ENCODE measurements at regions not wholly inside any gene's neighbourhood (a gene's known extent, or its start where the extent isn't known, plus 50 kb on each side); places are given as distances from the start of the nearest gene placed in this dataset.

- DNase-seq (ENCODE audit: low spot score): no peak
- H3K27ac ChIP-seq: no peak overlapping the region
- no peak overlapping the region for H3K4me2 ChIP-seq
- no peaks in the 10 kb centered on the region for H3K36me3 ChIP-seq (replicated peaks; ENCODE audit: insufficient read depth, low read depth)
- no peaks in the 10 kb centered on the region for H4K20me1 ChIP-seq (ENCODE audit: insufficient read depth, poor library complexity, severe bottlenecking)
- no peaks in the 10 kb centered on the region for H3K9me2 ChIP-seq (replicated peaks; ENCODE audit: insufficient read depth)
- peak; percentile 21 for TF ChIP-seq CTCF (IDR thresholded peaks at IDR 0.05; ENCODE audit: poor library complexity)
- TF ChIP-seq EZH2phosphoT487 (IDR thresholded peaks at IDR 0.05; ENCODE audit: low read depth, severe bottlenecking, unreplicated experiment): no peak
- H3K4me3 ChIP-seq: no peak overlapping the region
- no peaks in the 10 kb centered on the region for H3K9me3 ChIP-seq (ENCODE audit: low read depth)
- H3K4me1 ChIP-seq (ENCODE audit: insufficient read depth): no peaks in the 10 kb centered on the region
- H3K27me3 ChIP-seq: peaks cover 14% of the 10 kb centered on the region
- H3K79me2 ChIP-seq: no peaks in the 10 kb centered on the region
- 57% methylated on average over 16 of the region's 16 CpGs for WGBS (ENCODE audit: low lambda C conversion rate, missing lambda C conversion rate)
- H2AFZ ChIP-seq: no peak overlapping the region
Measured at GRCh38 chr16:87060034-87060986, 256.9 kb downstream of the C16orf95 start.

DNA sequence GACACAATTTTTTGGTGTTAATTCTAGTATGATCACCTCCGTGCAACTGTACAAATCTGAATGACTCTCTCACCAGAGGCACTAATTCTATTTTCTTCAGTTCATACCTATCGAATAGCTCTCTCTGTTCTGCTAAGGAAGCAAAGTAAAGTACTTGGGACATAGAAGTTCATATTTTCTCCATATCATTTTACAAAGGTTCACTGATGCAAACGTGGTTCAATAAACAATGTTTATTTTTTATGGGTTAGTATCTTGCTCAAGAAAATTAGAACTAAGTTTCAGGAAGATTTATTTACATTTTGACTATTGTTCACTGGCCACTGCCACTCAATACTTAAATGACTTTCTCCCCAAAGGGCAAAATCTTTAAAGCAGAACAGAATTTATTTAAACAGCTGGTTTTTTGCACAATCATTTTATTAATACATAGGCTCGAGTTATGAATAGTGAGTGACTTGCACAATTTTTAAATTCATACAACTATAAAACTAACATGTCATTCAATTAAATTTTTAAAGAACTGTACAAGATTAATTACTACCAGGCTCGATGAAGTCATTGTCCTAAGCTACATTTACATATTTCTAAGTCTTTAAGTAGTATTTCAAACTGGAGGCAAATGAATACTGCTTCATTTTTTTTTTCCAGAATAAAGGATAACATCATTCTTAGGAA lies 255.8 kb downstream of the C16orf95 start:
- Histone ChIP-seq H3K4me2 (no peak overlapping the region), H3K79me2 (no peaks in the 10 kb centered on the region), H3K36me3 (replicated peaks; ENCODE audit: insufficient read depth, low read depth) (no peaks in the 10 kb centered on the region), H3K27me3 (peaks cover 23% of the 10 kb centered on the region), H3K9me3 (ENCODE audit: low read depth) (no peaks in the 10 kb centered on the region), H3K27ac (no peak overlapping the region), H2AFZ (no peak overlapping the region), H3K9me2 (replicated peaks; ENCODE audit: insufficient read depth) (no peaks in the 10 kb centered on the region), H4K20me1 (ENCODE audit: insufficient read depth, poor library complexity, severe bottlenecking) (no peaks in the 10 kb centered on the region), H3K4me1 (ENCODE audit: insufficient read depth) (no peaks in the 10 kb centered on the region), H3K4me3 (no peak overlapping the region)
- no peak for DNase-seq (ENCODE audit: low spot score)
- TF ChIP-seq EZH2 (IDR thresholded peaks at IDR 0.05; ENCODE audit: borderline replicate concordance): no peak
- TF ChIP-seq CTCF (IDR thresholded peaks at IDR 0.05; ENCODE audit: poor library complexity): no peak
- TF ChIP-seq EZH2phosphoT487 (IDR thresholded peaks at IDR 0.05; ENCODE audit: low read depth, severe bottlenecking, unreplicated experiment): no peak
- 57% methylated on average over 5 of the region's 5 CpGs for WGBS (ENCODE audit: low lambda C conversion rate, missing lambda C conversion rate)

DNA sequence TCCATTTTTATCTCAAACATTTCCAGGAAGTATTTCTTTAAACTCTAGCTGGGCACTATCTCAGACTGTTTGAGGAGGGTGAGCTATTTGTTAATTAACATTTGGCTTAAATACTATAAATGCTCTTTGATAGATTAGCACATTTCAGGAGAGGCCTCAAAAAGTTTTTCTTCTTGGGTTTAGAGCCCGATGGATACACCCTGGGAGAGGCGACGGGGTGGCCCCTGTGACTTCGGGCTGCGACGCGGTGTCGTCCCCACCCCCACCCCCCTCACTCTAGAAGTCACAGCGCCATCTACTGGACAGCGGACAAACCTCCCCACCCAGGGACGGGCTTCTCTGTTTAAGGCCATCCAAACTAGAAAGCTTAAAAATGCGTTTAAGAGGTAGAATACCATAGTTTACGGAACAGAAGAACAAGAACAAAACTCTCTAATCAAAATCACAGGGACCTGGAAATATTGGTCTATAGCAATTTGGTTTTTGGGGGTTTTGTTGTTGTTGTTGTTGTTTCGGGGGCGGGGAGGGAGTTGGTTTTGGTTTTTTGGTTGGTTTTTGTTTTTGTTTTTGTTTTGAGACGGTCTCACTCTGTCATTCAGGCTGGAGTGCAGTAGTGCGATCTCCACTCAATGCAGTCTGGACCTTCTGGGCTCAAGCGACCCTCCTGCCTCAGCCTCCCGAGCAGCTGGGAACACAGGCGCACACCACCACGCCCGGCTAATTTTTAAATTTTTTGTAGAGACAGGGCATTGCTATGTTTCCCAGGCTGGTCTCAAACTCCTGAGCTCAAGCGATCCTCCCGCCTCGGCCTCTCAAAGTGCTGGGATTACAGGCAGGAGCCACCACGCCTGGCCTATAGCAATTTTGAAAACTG lies 254.4 kb downstream of the C16orf95 start:
- Histone ChIP-seq H3K4me2 (peak overlapping the region; percentile 73), H3K9me3 (ENCODE audit: low read depth) (no peaks in the 10 kb centered on the region), H3K4me1 (ENCODE audit: insufficient read depth) (no peaks in the 10 kb centered on the region), H3K4me3 (no peak overlapping the region), H3K9me2 (replicated peaks; ENCODE audit: insufficient read depth) (no peaks in the 10 kb centered on the region), H3K79me2 (no peaks in the 10 kb centered on the region), H3K36me3 (replicated peaks; ENCODE audit: insufficient read depth, low read depth) (no peaks in the 10 kb centered on the region), H3K27ac (no peak overlapping the region), H4K20me1 (ENCODE audit: insufficient read depth, poor library complexity, severe bottlenecking) (no peaks in the 10 kb centered on the region), H3K27me3 (peaks cover 23% of the 10 kb centered on the region), H2AFZ (no peak overlapping the region)
- DNase-seq (ENCODE audit: low spot score): peak; percentile 87
- TF ChIP-seq EZH2 (IDR thresholded peaks at IDR 0.05; ENCODE audit: borderline replicate concordance) (no peak), EZH2phosphoT487 (IDR thresholded peaks at IDR 0.05; ENCODE audit: low read depth, severe bottlenecking, unreplicated experiment) (no peak), CTCF (IDR thresholded peaks at IDR 0.05; ENCODE audit: poor library complexity) (peak; percentile 82)
- 48% methylated on average over 26 of the region's 26 CpGs for WGBS (ENCODE audit: low lambda C conversion rate, missing lambda C conversion rate)

Measured in hepatocyte (in vitro differentiated cells).